Hepatocyte (in vitro differentiated cells): ENCODE measurements at regions not wholly inside any gene's neighbourhood (a gene's known extent, or its start where the extent isn't known, plus 50 kb on each side); places are given as distances from the start of the nearest gene placed in this dataset.

Experiments
- EZH2 ChIP-seq: fragments of 200-600 bp; sonication (generic); IDR thresholded peaks from 2 replicates; pipeline ENCODE4 v1.6.1; 2016; ENCODE audit warnings: antibody characterized with exemption, mild to moderate bottlenecking, borderline replicate concordance
- EZH2phosphoT487 ChIP-seq: fragments of 200-600 bp; sonication (generic); IDR thresholded peaks from one replicate; pipeline ENCODE4 v1.6.1; 2018; ENCODE audit warnings: antibody characterized with exemption, mild to moderate bottlenecking, low read depth, moderate library complexity; ENCODE audit not compliant: unreplicated experiment, severe bottlenecking
- TF ChIP-seq, protein P1 (sequence below): fragments of 200-600 bp; sonication (generic); IDR thresholded peaks from 2 replicates; pipeline ENCODE4 v1.5.1; 2016; ENCODE audit warnings: antibody characterized with exemption, mild to moderate bottlenecking; ENCODE audit not compliant: poor library complexity

- TF ChIP-seq EZH2, result no peak
- TF ChIP-seq, protein P1, sequence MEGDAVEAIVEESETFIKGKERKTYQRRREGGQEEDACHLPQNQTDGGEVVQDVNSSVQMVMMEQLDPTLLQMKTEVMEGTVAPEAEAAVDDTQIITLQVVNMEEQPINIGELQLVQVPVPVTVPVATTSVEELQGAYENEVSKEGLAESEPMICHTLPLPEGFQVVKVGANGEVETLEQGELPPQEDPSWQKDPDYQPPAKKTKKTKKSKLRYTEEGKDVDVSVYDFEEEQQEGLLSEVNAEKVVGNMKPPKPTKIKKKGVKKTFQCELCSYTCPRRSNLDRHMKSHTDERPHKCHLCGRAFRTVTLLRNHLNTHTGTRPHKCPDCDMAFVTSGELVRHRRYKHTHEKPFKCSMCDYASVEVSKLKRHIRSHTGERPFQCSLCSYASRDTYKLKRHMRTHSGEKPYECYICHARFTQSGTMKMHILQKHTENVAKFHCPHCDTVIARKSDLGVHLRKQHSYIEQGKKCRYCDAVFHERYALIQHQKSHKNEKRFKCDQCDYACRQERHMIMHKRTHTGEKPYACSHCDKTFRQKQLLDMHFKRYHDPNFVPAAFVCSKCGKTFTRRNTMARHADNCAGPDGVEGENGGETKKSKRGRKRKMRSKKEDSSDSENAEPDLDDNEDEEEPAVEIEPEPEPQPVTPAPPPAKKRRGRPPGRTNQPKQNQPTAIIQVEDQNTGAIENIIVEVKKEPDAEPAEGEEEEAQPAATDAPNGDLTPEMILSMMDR, result no peak
- no peak for TF ChIP-seq EZH2phosphoT487
Observed at GRCh38 chr10:123269675-123270074, 115.5 kb downstream of the BUB3 start.
